Caco-2 (cell line): ENCODE measurements at regions not wholly inside any gene's neighbourhood (a gene's known extent, or its start where the extent isn't known, plus 50 kb on each side); places are given as distances from the start of the nearest gene placed in this dataset.

Experiments used
- BruUV-seq: library from RNA; stranded (reverse); fragments of 400-500 nt; replicated peaks from 2 replicates; lab custom pipeline; 2021; lab: Mats Ljungman, UMichigan
- CTCF ChIA-PET: fragments of 300-600 bp; sonication (Branson Sonifier 250); formaldehyde crosslinking; loops from one replicate; lab custom pipeline; 2022; ENCODE audit warnings: antibody characterized with exemption; lab: Charles Lee
- POLR2A ChIA-PET: fragments of 300-600 bp; sonication (Branson Sonifier 250); formaldehyde crosslinking; loops from one replicate; lab custom pipeline; 2022; ENCODE audit warnings: antibody characterized with exemption; lab: Charles Lee
- DNase-seq, 2 experiments: peaks; one replicate each; pipeline versions ENCODE4 v3.0.0 to v3.0.0-alpha.2; 2020 to 2022
- H3K27me3 ChIP-seq: replicated peaks from 2 replicates; pipeline ENCODE4 v1.6.0; 2011; ENCODE audit warnings: low read length; ENCODE audit not compliant: control insufficient read depth, insufficient read depth
- H3K36me3 ChIP-seq: 2 replicates; pipeline ENCODE4 v1.5.1; 2011; ENCODE audit warnings: low read length; ENCODE audit not compliant: control insufficient read depth, insufficient read depth
- H3K4me1 ChIP-seq: fragments of 250-450 bp; sonication (Bioruptor Pico); 2 replicates; pipeline ENCODE4 v1.5.1; 2020; ENCODE audit warnings: mild to moderate bottlenecking
- H3K4me3 ChIP-seq: 2 replicates; pipeline ENCODE4 v1.5.1; 2011; ENCODE audit warnings: low read depth, mild to moderate bottlenecking, control low read depth, low read length
- H3K9me3 ChIP-seq: fragments of 250-450 bp; sonication (Bioruptor Pico); 2 replicates; pipeline ENCODE4 v1.5.1; 2020; ENCODE audit warnings: mild to moderate bottlenecking, moderate library complexity
- H3K27ac Mint-ChIP-seq: one replicate; pipeline ENCODE4 v1.8.0; 2022; ENCODE audit warnings: mixed read lengths; ENCODE audit not compliant: unreplicated experiment
- H3K27me3 Mint-ChIP-seq: one replicate; pipeline ENCODE4 v1.8.0; 2022; ENCODE audit warnings: mixed read lengths; ENCODE audit not compliant: insufficient read depth, unreplicated experiment
- H3K36me3 Mint-ChIP-seq: one replicate; pipeline ENCODE4 v1.8.0; 2022; ENCODE audit warnings: mild to moderate bottlenecking, mixed read lengths; ENCODE audit not compliant: insufficient read depth, unreplicated experiment
- H3K4me1 Mint-ChIP-seq: one replicate; pipeline ENCODE4 v1.8.0; 2022; ENCODE audit warnings: low read depth, mixed read lengths; ENCODE audit not compliant: unreplicated experiment
- H3K4me3 Mint-ChIP-seq: one replicate; pipeline ENCODE4 v1.8.0; 2022; ENCODE audit warnings: mild to moderate bottlenecking, moderate library complexity, mixed read lengths; ENCODE audit not compliant: unreplicated experiment
- H3K9me3 Mint-ChIP-seq: one replicate; pipeline ENCODE4 v1.8.0; 2022; ENCODE audit warnings: mixed read lengths; ENCODE audit not compliant: unreplicated experiment
- CTCF ChIP-seq, 2 experiments: fragments of 200-600 bp in 1 of 2; IDR thresholded peaks; 1 replicate in 1 of 2; 2 replicates in 1 of 2; pipeline versions ENCODE4 v1.5.1 to v1.8.0; 2011 to 2022; ENCODE audit warnings: antibody characterized with exemption in 1 of 2, control low read depth in 1 of 2, inconsistent platforms in 1 of 2, low read depth in 1 of 2, low read length in 1 of 2, mild to moderate bottlenecking in 1 of 2, moderate library complexity in 1 of 2; ENCODE audit not compliant: insufficient read depth in 1 of 2, severe bottlenecking in 1 of 2, unreplicated experiment in 1 of 2
- intact Hi-C: fragments of 100-400 bp; cut with micrococcal nuclease; formaldehyde crosslinking; loops from one replicate; pipeline ENCODE4 v1.10.0; 2022; ENCODE audit not compliant: unreplicated experiment

- H3K27ac Mint-ChIP-seq = no peak overlapping the region
- DNase-seq = no peak
- H3K36me3 Mint-ChIP-seq = no peaks in the 10 kb centered on the region
- no peak for TF ChIP-seq CTCF (IDR thresholded peaks at IDR 0.05; ENCODE audit: insufficient read depth in 1 of 2, low read depth in 1 of 2, low read length in 1 of 2, severe bottlenecking in 1 of 2, unreplicated experiment in 1 of 2)
- H3K4me3 ChIP-seq = no peak overlapping the region
- BruUV-seq = no TSS peak
- no peaks in the 10 kb centered on the region for H3K4me1 Mint-ChIP-seq
- no peaks in the 10 kb centered on the region for H3K4me1 ChIP-seq
- no peak overlapping the region for H3K4me3 Mint-ChIP-seq
- H3K36me3 ChIP-seq = no peaks in the 10 kb centered on the region
- POLR2A ChIA-PET = no interaction called here
- peaks cover 3% of the 10 kb centered on the region for H3K27me3 Mint-ChIP-seq
- intact Hi-C loops = loop anchor here (5.0 kb wide), 1 partner anchor 342 kb away; no protein-coding TSS in a partner anchor
- CTCF ChIA-PET = no interaction called here
- H3K9me3 ChIP-seq = no peaks in the 10 kb centered on the region
- H3K9me3 Mint-ChIP-seq = no peaks in the 10 kb centered on the region
- H3K27me3 ChIP-seq = no peaks in the 10 kb centered on the region
These were observed 511.7 kb upstream of the KLHL1 start for GRCh38 chr13:70619936-70620335.

DNA sequence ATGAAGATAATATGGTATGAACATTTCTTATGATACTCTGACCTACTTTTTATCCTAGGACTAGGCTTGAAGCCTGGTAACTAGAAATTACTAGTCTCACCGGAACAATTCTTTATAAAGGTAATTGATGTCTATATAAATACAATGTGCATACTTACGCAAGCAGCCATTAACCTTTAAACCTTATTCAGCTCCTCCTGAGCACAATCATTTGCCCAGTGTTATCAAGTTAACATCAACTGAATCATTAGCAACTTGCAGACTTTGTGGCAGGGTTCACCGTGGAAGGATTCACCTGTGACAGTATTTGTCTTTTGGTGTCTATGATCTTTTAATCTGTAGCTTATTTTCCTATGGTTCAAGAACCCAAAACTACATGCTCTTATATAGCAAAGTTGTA is 508.6 kb upstream of the KLHL1 start:
- POLR2A ChIA-PET = no interaction called here
- Histone ChIP-seq H3K27me3 (no peaks in the 10 kb centered on the region), H3K4me1 (no peaks in the 10 kb centered on the region), H3K9me3 (no peaks in the 10 kb centered on the region), H3K36me3 (no peaks in the 10 kb centered on the region), H3K4me3 (no peak overlapping the region)
- no TSS peak for BruUV-seq
- intact Hi-C loops = no loop called here
- TF ChIP-seq CTCF (IDR thresholded peaks at IDR 0.05; ENCODE audit: insufficient read depth in 1 of 2, low read depth in 1 of 2, low read length in 1 of 2, severe bottlenecking in 1 of 2, unreplicated experiment in 1 of 2) = no peak
- no peaks in the 10 kb centered on the region for H3K36me3 Mint-ChIP-seq
- H3K27me3 Mint-ChIP-seq = peaks cover 3% of the 10 kb centered on the region
- H3K4me3 Mint-ChIP-seq = no peak overlapping the region
- no peak for DNase-seq
- no peaks in the 10 kb centered on the region for H3K9me3 Mint-ChIP-seq
- H3K4me1 Mint-ChIP-seq = no peaks in the 10 kb centered on the region
- H3K27ac Mint-ChIP-seq = no peak overlapping the region
- CTCF ChIA-PET = no interaction called here

DNA sequence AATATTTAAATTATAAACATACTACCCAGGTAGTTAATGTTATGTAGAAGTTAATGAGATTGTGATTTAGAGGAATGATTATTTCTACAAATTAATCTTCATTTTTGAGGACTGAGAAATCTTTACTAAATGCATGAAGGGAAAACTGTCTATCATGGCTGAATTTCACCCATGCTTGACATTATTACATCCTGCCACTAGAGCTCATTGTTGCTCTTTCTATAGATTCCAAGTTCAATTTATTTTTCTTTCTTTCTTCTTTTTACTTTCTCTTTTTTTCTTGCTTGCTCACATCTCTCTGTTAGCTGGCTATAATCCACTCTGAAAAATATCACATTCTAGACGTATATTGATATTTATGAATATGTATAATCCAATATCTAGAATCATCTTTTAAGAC is 505.0 kb upstream of the KLHL1 start:
- H3K4me1 Mint-ChIP-seq = no peaks in the 10 kb centered on the region
- H3K36me3 Mint-ChIP-seq = no peaks in the 10 kb centered on the region
- Histone ChIP-seq H3K27me3 (no peaks in the 10 kb centered on the region), H3K4me3 (no peak overlapping the region), H3K9me3 (no peaks in the 10 kb centered on the region), H3K4me1 (no peaks in the 10 kb centered on the region), H3K36me3 (no peaks in the 10 kb centered on the region)
- no peak for DNase-seq
- POLR2A ChIA-PET = no interaction called here
- no peaks in the 10 kb centered on the region for H3K9me3 Mint-ChIP-seq
- BruUV-seq = no TSS peak
- peak; percentile 18 to 23 for TF ChIP-seq CTCF (IDR thresholded peaks at IDR 0.05; ENCODE audit: insufficient read depth in 1 of 2, low read depth in 1 of 2, low read length in 1 of 2, severe bottlenecking in 1 of 2, unreplicated experiment in 1 of 2)
- H3K4me3 Mint-ChIP-seq = no peak overlapping the region
- intact Hi-C loops = no loop called here
- peaks cover 3% of the 10 kb centered on the region for H3K27me3 Mint-ChIP-seq
- H3K27ac Mint-ChIP-seq = no peak overlapping the region
- CTCF ChIA-PET = no interaction called here
